Posterior vena cava (tissue), 2 donors: ENCODE measurements at regions not wholly inside any gene's neighbourhood (a gene's known extent, or its start where the extent isn't known, plus 50 kb on each side); places are given as distances from the start of the nearest gene placed in this dataset.
A peak's percentile ranks its signal among the peaks of the same experiment; 100 is the strongest.
"Not testable (repeated sequence)": the region's sequence is repeated elsewhere in the genome, so short reads cannot be mapped to it uniquely, and the experiment has no call there.

Experiments used
- DNase-seq: peaks from one replicate; pipeline ENCODE4 v3.0.0-alpha.2; 2020; ENCODE audit warnings: low spot score
- intact Hi-C, 2 donors: fragments of 100-400 bp; cut with DNase I; formaldehyde crosslinking; loops; one replicate each; pipeline versions ENCODE4 v1.14.1 to v1.14.2; 2022 to 2023
- donor health status: DM: yes; HTN: yes; CAD: no.
- donor health status: DM: yes; HTN: yes; CAD: no.

DNA sequence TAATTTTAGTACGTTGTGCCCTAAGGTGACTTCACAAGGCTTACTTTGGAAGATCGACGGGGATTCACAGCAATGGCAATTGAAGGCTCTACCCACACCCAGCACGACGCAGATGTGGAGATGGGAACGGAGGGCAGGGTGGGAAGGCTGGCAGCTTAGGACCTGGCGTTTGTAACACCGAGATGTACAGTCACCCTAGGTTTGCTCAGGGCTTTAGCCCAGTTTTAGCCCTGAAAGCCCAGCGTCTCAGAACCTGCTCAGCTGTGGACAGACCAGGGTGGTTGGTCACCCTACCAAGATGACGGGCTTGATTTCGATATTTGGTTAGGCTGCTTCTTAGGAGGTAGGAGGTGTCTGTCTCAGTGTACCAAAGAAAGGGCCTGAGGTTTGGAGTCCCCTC is 100.5 kb upstream of the MED13L start:
- intact Hi-C loops = no loop called here
- DNase-seq = no peak

DNA sequence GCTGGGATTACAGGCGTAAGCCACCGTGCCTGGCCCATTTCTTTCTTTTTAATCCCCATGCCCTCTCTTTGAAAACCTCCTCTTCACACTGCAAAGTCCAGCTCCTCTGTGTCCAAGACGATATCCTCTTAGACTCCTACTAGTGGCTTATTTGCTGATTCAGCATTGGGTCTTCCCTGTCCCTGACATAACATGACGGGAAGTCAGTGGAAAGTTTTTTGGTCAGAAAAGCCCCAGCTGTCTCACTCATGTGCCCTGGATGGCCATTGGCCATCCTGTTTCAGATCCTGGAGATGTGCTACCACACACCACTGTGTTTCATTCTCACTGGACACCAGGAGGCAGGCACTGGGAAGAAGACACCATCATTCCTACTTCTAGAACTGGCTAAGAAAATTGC is 102.6 kb upstream of the MED13L start:
- peak; percentile 40 for DNase-seq
- intact Hi-C loops = loop anchor here in 1 of 2 donors (5.0 to 10.0 kb wide), 2 partner anchors 55 to 103 kb away; partner anchors contain the start of gene MED13L

DNA sequence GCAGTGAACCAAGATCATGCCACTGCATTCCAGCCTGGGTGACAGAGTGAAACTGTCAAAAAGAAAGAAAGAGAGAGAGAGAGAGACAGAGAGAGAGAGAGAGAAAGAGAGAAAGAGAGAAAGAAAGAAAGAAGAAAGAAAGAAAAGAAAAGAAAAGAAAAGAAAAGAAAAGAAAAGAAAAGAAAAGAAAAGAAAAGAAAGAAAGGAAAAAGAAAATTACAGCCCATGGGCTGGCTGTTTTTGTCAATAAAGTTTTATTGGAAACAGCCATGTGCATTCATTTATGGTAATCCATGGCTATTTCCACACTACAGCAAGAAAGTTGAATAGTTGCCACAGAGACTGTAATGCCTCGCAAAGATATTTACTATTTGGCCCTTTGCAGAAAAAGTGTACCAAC is 103.2 kb upstream of the MED13L start:
- intact Hi-C loops = loop anchor here in 1 of 2 donors (5.0 to 10.0 kb wide), 2 partner anchors 56 to 103 kb away; partner anchors contain the start of gene MED13L
- DNase-seq = not testable (repeated sequence)

DNA sequence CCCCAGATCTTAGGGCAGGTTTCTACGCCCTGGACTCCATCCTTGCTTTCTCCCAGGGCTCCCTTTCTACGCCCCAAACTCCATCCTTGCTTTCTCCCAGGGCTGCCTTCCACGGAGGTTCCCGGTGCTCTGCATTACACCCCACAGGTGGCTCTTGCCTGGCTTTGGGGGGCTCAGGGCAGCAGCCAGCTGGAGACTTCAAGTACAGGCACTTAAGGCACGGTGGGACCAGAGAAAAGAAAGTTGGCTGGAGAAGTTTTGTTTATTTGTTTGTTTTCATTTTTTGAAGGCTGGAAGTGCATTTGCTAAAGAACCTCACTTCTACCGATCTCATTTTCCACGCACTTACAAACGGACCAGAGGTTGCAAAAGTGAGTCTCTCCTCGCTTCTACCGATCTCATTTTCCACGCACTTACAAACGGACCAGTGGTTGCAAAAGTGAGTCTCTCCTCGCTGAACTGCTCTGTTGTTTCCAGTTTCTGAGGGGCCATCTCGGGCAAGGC is 103.8 kb upstream of the MED13L start:
- intact Hi-C loops = loop anchor here in 1 of 2 donors (5.0 to 10.0 kb wide), 2 partner anchors 56 to 104 kb away; partner anchors contain the start of gene MED13L
- peak; percentile 38 for DNase-seq

DNA sequence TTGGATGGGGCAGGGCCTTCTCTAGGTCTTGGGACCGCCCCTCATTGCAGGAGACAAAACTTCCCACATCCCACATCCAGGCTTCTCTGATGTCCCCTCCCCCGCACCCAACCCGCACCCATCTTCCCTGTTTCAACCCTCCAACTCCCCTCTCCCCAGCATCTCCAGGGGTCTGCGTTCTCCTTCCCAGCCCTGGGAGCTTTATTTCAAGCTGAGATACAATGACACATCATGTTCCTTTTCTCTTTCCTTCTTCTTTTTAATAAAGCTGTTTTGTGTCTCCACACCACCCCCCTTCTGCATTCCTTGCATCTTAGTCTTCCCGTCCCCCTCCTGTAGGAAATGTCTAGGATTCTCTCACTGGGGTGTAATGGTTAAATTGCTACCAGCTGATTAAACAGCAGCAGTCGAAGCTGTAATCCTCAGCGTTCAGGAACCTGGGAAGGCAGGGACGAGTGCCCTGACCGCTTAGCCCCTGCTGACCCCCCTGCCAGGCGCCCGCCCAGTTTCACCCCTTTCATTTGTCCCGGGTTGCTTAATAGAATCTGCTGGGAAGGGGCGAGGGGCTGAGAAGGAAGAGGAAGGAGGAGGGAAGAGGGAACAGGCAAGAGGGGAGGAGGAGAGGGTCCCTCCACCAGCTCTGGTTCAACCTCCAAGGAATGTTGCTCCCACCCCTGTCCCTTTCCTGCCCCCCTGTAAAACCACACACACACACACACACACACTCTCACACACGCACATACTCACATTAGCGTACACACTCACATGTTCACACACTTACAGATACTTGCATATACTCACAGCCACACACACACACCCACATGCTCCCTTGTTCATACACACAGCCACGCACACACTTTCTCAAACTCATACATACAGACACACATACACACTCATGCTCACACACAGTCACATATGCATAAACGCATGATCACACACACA is 104.5 kb upstream of the MED13L start:
- intact Hi-C loops = loop anchor here in 1 of 2 donors (5.0 to 10.0 kb wide), 2 partner anchors 57 to 105 kb away; partner anchors contain the start of gene MED13L

DNA sequence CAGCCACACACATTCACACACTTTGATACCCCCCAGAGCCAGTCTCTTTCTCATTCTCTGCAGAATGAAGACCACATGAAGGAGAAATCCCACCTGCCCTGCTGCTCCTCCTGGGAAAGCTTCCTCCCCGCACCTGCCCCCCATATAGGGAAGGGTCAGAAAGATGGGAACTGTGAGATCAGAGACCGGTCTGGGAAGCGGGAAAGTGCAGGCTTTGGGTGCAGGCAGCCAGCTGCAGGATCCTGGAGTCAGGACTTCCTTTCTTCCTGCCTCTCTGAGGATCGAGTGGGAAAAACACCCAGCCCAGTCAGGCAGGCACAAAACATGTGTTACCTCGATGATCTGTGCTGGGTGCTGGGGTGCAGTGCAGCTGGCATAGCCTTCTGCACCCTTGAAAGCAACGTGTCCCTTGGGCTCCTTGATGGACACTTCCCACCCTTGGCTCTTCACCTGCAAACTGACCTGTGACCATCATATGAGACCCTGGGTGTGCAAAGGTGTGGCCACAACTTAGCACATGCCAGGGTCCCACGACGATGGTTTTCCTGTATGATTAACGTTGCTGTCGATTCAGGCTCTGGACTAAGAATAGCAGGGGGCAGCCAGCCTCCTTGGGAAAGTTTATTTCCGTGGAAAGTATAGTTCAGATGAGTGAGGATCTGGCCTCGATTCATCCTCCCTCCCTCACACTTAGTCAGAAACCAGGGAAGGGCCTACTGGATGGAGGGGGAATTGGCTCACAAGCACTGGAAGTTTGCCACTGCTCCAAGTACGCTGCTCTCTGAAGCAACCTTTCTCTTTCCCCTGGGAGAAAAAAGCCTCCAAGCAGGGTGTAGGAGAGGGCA is 105.4 kb upstream of the MED13L start:
- peak; percentile 91 for DNase-seq
- intact Hi-C loops = loop anchor here in 1 of 2 donors (5.0 to 10.0 kb wide), 2 partner anchors 58 to 106 kb away; partner anchors contain the start of gene MED13L

More for the DNA sequence above, 104.5 kb upstream of the MED13L start:
- DNase-seq = peak; percentile 72

DNA sequence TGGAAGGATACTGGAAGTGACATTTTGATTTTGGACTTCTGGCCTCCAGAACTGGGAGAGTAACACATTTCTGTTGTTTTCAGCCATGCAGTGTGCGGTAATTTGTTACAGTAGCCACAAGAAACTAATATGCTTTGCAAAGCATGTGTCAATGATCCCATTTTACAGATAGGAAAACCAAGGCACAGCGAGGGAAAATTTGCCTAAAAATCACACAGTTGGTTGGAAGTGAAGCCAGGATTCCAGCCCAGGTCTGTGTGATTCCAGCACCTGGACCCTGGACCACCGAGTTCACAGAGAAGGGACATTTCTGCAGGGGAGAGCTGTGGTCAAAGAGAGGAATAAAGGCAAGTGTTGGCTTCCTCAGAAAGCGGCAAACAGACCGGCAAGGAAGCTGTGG is 106.7 kb upstream of the MED13L start:
- intact Hi-C loops = loop anchor here in 1 of 2 donors (5.0 to 10.0 kb wide), 2 partner anchors 59 to 107 kb away; partner anchors contain the start of gene MED13L
- DNase-seq = no peak

DNA sequence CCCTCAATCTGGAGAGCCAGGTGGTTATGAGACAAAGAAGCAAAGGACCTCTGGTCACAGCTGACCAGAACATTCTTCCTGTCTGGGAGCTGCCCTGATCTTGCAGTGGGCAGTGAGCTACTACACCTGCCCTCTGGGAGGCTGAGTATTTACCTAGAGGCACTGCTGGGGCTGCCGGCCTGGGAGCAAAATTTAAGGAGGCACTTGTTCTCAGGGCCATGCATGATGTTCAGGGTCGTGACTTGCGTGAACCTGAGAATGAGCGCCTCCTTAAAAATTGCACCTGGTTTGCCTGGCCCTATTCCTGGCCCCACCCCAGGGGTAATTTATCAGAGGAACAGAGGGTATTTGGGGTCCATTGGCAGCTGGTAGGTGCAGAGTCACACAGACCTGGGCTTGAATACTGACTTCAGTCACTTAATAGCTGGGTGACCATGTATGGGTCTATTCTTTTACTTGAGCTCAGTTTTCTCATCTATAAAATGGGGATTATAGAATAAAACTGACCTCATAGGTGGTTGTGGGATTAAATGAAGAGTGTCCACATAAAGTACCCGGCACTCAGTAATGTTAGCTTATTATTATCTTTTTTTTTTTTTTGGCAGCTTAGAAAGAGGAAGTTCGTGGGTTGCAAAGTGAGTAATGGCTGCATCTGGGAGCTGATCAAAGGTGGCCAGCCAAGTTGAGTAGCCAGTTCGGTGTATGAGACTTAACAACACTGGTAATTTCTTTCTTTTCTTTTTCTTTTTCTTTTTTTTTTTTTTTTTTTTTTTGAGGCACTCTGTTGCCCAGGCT is 107.4 kb upstream of the MED13L start:
- intact Hi-C loops = loop anchor here in 1 of 2 donors (5.0 to 10.0 kb wide), 2 partner anchors 60 to 108 kb away; partner anchors contain the start of gene MED13L
- DNase-seq = peak; percentile 72

DNA sequence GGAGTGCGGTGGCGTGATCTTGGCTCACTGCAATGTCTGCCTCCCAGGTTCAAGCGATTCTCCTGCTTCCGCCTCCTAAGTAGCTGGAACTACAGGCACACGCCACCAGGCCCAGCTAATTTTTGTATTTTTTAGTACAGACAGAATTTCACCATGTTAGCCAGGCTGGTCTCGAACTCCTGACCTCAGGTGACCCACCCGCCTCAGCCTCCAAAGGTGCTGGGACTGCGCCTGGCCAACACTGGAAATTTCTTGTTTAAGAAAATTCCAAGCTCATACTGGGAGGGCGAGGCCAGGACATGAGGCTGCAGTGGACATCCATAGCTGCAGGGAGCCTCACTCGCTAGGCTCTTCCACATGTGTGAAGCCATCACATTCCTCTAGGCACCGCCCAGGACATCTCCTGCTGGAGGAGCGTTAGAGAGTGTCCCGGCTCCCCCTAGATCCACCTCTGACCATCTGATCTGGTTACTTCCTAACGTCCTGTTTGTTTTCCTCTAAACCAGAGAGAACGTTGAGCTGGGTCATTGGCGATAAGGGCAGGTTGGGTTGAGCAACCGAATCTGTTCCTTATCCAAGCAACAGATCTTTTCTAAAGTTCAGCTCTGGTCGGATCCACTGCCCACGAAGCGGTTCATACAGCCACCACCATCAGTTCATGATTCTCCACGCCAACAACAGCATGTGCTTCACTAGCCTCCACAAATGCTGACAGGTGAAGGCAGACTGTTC is 108.2 kb upstream of the MED13L start:
- intact Hi-C loops = loop anchor here in 1 of 2 donors (10.0 kb wide), 1 partner anchor 61 kb away; no protein-coding TSS in a partner anchor
- DNase-seq = peak; percentile 14

DNA sequence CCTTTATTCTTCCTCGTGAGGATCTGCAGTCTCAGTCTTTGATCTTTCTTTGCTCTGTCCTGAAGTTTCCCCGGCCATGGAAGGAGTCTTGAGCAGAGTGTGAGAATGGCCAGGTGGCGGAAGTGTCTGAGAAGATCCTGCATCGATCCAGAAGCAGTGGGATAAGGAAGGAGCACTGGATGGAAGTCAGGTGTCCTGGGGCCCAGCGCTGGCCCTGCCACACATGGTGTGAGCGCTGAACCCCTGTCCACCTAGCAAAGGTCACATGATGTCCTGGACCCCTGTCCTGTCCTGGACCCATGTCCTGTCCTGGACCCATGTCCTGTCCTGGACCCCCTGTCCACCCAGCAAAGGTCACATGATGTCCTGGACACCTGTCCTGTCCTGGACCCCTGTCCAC is 111.8 kb upstream of the MED13L start:
- intact Hi-C loops = loop anchor here in 1 of 2 donors (10.0 kb wide), 1 partner anchor 65 kb away; no protein-coding TSS in a partner anchor
- DNase-seq = no peak

DNA sequence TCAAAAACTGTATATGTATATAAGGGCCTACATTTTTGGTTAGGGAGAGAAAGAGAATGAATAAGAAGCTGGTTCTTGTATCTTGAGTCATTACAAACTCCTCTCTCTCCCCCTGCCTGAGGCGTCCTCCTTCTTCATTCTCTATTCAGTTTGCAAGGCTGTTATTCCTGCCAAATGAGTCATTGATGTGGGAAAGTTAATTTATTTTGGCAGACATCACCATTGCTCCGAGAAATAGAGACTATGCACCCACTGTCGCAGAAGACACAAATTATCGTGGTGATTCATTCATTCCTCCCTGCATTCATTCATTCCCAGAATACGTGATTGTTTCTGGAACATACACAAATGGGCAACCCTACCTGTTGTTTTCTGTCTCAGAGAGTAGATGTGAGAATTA is 112.5 kb upstream of the MED13L start:
- no peak for DNase-seq
- intact Hi-C loops = loop anchor here in 1 of 2 donors (10.0 kb wide), 1 partner anchor 65 kb away; no protein-coding TSS in a partner anchor

DNA sequence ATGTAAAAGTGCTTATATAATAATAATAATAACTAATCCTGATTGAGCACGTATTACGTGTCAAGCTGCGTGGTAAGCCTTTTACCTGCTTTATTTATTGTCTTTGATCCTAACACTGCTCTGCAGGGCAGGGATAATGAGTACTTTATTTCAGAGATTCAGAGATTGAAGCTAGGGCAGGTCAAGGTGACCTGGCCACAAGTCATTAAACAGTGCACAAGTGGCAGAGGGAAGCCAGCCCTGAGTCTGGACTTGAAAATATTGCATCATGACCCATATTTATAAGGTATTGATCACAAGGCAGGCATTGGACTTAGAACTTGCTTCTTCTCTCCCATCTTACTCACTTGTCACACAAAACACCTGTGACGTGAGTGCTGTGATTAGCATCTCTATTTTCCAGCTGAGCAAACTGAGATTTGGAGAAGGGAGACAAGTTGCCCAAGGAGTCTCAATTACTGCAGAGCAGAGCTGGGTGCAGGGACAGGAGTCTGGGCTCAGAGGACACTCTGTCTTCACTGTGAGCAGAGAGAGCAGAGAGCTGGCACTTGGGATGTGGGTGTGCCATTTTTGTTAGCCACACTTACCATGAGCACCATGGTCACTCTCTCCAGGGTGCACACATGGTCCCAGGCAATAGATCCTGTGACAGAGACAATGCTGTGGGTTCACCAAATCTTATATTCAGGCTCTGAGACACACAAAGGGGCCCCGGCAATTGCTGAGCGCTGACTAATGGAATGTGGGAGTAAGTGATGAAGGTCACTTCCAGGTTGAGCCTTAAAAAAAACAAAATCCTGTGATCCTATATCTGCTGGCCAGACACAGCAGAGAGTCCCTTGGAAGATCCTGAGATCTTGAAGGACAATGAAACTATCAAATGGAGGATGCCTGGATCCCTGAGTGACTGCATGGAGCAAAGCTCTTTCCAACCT is 113.2 kb upstream of the MED13L start:
- no peak for DNase-seq

DNA sequence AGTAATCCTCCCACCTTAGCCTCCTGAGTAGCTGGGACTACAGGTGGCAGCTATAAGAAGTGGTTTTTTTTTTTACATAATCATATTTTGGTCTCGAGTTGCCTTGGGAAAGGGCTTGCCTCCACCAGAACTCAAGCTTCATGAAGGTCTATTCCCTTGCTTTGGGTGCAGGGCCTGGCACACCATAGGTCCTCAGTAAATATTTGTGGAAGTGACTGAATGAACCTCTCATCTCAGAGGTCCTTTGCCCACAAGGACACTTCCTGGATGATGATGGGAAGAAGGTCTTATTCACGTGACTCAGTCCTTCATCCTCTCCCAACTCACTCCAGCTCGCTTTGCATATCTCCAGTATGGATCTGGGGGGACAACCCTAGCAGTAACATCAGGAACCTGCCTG is 114.0 kb upstream of the MED13L start:
- intact Hi-C loops = no loop called here
- no peak for DNase-seq

More for the DNA sequence above, 113.2 kb upstream of the MED13L start:
- intact Hi-C loops = no loop called here

DNA sequence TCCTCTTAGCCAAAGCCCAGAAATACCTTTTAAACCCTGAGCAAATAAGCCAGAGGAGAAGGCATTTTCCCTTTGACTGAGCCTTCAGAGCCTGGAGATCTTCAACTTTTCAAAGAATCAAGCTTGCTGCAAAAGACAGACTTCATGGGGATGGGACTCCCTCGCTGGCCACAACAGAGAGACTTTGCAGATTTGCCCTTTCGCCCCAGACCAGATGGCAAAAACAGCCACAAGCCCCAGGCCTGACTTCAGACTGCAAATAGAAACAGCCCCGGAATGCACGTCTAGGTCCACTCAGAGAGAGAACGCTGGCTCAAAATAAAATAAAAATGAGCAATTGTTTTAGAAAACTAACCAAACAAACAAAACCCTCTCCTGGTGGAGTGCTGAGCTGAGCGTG is 114.6 kb upstream of the MED13L start:
- DNase-seq = no peak
- intact Hi-C loops = no loop called here

DNA sequence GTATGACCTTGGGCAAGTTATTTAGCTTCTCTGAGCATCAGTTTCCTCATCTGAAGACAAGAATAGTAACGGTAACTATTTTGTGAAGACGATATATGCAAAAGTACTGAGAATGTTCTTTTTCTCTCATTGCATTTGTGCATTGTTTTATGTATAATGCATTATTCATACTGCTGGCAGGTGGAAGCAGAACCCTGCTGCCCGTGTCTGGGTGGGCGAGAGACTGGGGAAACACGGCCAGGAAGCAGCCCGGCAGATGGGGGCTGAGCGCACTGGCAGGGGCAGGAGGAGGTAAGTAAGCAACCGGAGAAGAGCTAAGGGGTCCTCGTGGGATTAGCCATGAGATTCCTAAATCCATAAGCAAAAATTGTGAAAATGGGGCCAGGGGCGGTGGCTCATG is 115.8 kb upstream of the MED13L start:
- DNase-seq = peak; percentile 14
- intact Hi-C loops = no loop called here

DNA sequence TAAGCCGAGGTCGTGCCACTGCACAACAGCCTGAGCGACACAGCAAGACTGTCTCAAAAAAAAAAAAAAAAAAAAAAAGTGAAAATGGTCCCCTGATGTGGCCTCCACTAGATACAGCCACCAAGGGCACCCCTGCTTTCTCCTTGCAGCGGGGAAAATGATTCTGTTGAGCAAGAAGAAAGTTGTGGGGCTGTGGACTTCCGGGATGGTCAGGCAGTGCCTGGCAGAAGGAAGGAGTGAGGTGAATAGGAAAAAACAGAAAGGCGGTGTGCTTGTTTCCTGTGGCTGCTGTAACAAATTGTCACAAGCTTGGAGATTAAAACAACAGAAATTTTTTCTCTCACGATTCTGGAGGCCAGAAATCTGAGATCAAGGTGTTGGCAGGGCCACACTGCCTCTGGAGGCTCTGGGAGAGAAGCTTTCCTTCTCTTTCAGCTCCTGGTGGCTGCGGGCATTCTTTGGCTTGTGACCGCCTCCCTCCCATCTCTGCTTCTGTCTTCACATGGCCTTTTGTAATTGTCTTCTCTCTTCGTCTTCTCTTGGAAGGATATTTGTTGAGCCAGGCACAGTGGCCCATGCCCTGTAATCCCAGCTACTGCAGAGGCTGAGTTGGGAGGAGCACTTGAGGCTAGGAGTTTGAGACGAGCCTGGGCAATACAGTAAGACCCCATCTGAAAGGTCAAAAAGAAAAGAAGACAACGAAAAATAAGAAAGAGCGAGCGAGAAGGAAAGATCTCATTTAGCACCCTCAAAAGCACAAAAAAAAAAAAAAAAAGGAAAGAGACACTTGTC is 116.6 kb upstream of the MED13L start:
- DNase-seq = no peak
- intact Hi-C loops = no loop called here
